Heart right ventricle (tissue), 16 donors: ENCODE measurements at regions not wholly inside any gene's neighbourhood (a gene's known extent, or its start where the extent isn't known, plus 50 kb on each side); places are given as distances from the start of the nearest gene placed in this dataset.
A peak's percentile ranks its signal among the peaks of the same experiment; 100 is the strongest.

Experiments used
- ATAC-seq, 8 donors: fragments of 200-7000 bp; cut with Tn5 transposase; one replicate each; pipeline ENCODE4 v1.9.1; 2020; ENCODE audit warnings: mild to moderate bottlenecking in 8 of 8, moderate library complexity in 8 of 8, moderate number of reproducible peaks in 1 of 8
- DNase-seq, 2 donors: peaks; one replicate each; pipeline ENCODE4 v3.0.0-alpha.2; 2020
- H3K27ac ChIP-seq, 10 donors: fragments of 200-600 bp; sonication (generic) in 2 of 10; one replicate each; pipeline versions ENCODE4 v1.5.0 to v1.8.0; 2020 to 2022; ENCODE audit warnings: mild to moderate bottlenecking in 3 of 10
- H3K27me3 ChIP-seq, 7 donors: fragments of 200-600 bp; one replicate each; pipeline ENCODE4 v1.8.0; 2021 to 2022; ENCODE audit warnings: mild to moderate bottlenecking in 2 of 7
- H3K36me3 ChIP-seq, 9 donors: fragments of 200-600 bp; sonication (generic) in 1 of 9; one replicate each; pipeline versions ENCODE4 v1.5.0 to v1.8.0; 2020 to 2022; ENCODE audit warnings: mild to moderate bottlenecking in 2 of 9
- H3K4me1 ChIP-seq, 9 donors: fragments of 200-600 bp; sonication (generic) in 1 of 9; one replicate each; pipeline versions ENCODE4 v1.5.0 to v1.8.0; 2020 to 2022; ENCODE audit warnings: mild to moderate bottlenecking in 4 of 9
- H3K4me3 ChIP-seq, 10 donors: fragments of 200-600 bp; sonication (generic) in 2 of 10; one replicate each; pipeline versions ENCODE4 v1.5.0 to v1.8.0; 2020 to 2022; ENCODE audit warnings: mild to moderate bottlenecking in 7 of 10, moderate library complexity in 2 of 10
- H3K9me3 ChIP-seq, 11 donors: fragments of 200-600 bp in 10 of 11; sonication (generic) in 2 of 11; one replicate each; pipeline versions ENCODE4 v1.5.0 to v1.8.0; 2013 to 2022; ENCODE audit warnings: mild to moderate bottlenecking in 2 of 11, control low read depth in 1 of 11, moderate library complexity in 1 of 11
- CTCF ChIP-seq, 9 donors: fragments of 200-600 bp; sonication (generic) in 2 of 9; IDR thresholded peaks; one replicate each; pipeline versions ENCODE4 v1.5.0 to v1.8.0; 2021 to 2022; ENCODE audit warnings: antibody characterized with exemption in 9 of 9, mild to moderate bottlenecking in 5 of 9, moderate library complexity in 1 of 9
- WGBS, 2 donors: extraction: QIAGEN DNeasy Blood & Tissue Kit; methylation state at CpG; one replicate each; pipeline ENCODE4 v1.1.7; 2013; ENCODE audit warnings: inconsistent platforms in 1 of 2; 5-methylcytosine and 5-hydroxymethylcytosine counted together
- intact Hi-C, 10 donors: fragments of 100-400 bp; cut with DNase I; formaldehyde crosslinking; loops; one replicate each; pipeline versions ENCODE4 v1.11.1 to v1.14.2; 2022
- donor health status: Arrhythmogenic right ventricular cardiomyopathy.
- donor health status: ischemic (EF 13 %, LVEDD 7.1; RV severe dilation, severe dysfunction).
- donor health status: healthy with polysubstance abuse.
- donor health status: DM: no; HTN: yes; CAD: no.
- donor health status: DM: no; HTN: no; CAD: no.
- donor health status: ischemic (EF 25% LVEDD 6.9; RV normal size, moderate dysfunction).
- donor health status: ischemic (EF 25% LVEDD 5.7; RV mildly dilated, moderate dysfunction).
- donor health status: healthy.
- donor health status: DM: yes; HTN: yes; CAD: no.
- donor health status: Ischemic cardiomyopathy.
- donor health status: ischemic (EF 35%, LVEDD 5.7; RV mildly dilated, moderate dysfunction).
- donor health status: nonischemic (EF 11% LVEDD 7.7; RV severe dilation, severe dysfunction).
- donor health status: DM: yes; HTN: yes; CAD: no.
- donor health status: PGD.
- donor health status: ischemic (EF 29% LVEDD 5.4; RV normal size, mild dysfunction).
- donor health status: nonischemic (EF 23%, LVEDD 6.1; RV moderate dilation, normal function).

GRCh38 chr11:80065086-80065485 lies 624.3 kb upstream of the TENM4 start:
- Histone ChIP-seq H3K9me3 (no peaks in the 10 kb centered on the region), H3K4me3 (no peak overlapping the region), H3K27ac (no peak overlapping the region), H3K4me1 (no peaks in the 10 kb centered on the region), H3K27me3 (no peaks in the 10 kb centered on the region), H3K36me3 (no peaks in the 10 kb centered on the region)
- DNase-seq (no peak), ATAC-seq (no peak)
- intact Hi-C loops: no loop called here
- 87 to 89% methylated on average over 3 of the region's 3 CpGs for WGBS, 2 donors
- TF ChIP-seq CTCF (IDR thresholded peaks at IDR 0.05): no peak

GRCh38 chr11:80061056-80061455 lies 620.2 kb upstream of the TENM4 start:
- DNase-seq: no peak
- WGBS, 2 donors: 18 to 23% methylated on average over 3 of the region's 3 CpGs
- no peak for ATAC-seq

GRCh38 chr11:80054582-80055165 lies 613.8 kb upstream of the TENM4 start:
- WGBS, 2 donors: 70 to 75% methylated on average over 3 of the region's 3 CpGs
- Histone ChIP-seq H3K36me3 (no peaks in the 10 kb centered on the region), H3K27me3 (no peaks in the 10 kb centered on the region), H3K9me3 (no peaks in the 10 kb centered on the region), H3K4me3 (no peak overlapping the region), H3K27ac (no peak overlapping the region), H3K4me1 (no peaks in the 10 kb centered on the region)
- intact Hi-C loops: no loop called here
- DNase-seq: no peak
- TF ChIP-seq CTCF (IDR thresholded peaks at IDR 0.05): no peak
- no peak for ATAC-seq

More at GRCh38 chr11:80061056-80061455, 620.2 kb upstream of the TENM4 start:
- TF ChIP-seq CTCF (IDR thresholded peaks at IDR 0.05): no peak
- Histone ChIP-seq H3K9me3 (no peaks in the 10 kb centered on the region), H3K4me3 (no peak overlapping the region), H3K4me1 (no peaks in the 10 kb centered on the region), H3K27me3 (no peaks in the 10 kb centered on the region), H3K27ac (no peak overlapping the region), H3K36me3 (no peaks in the 10 kb centered on the region)
- intact Hi-C loops: no loop called here

GRCh38 chr11:80048513-80048912 lies 607.7 kb upstream of the TENM4 start:
- peaks cover 0 to 10% (median 0%) of the 10 kb centered on the region in 7 donors for H3K27me3 ChIP-seq
- no peak overlapping the region for H3K4me3 ChIP-seq
- no peaks in the 10 kb centered on the region for H3K36me3 ChIP-seq
- no peak for DNase-seq
- ATAC-seq: peak in 4 of 8 donors; percentile 52 to 82 (median 72)
- H3K27ac ChIP-seq: no peak overlapping the region
- TF ChIP-seq CTCF (IDR thresholded peaks at IDR 0.05): no peak
- intact Hi-C loops: loop anchor here in 1 of 10 donors (10.0 kb wide), 1 partner anchor 64 kb away; no protein-coding TSS in a partner anchor
- H3K9me3 ChIP-seq: no peaks in the 10 kb centered on the region
- WGBS, 2 donors: 63 to 74% methylated on average over 1 of the region's 1 CpG
- no peaks in the 10 kb centered on the region for H3K4me1 ChIP-seq
